Kidney glomerular epithelial cell (primary cell): ENCODE measurements at regions not wholly inside any gene's neighbourhood (a gene's known extent, or its start where the extent isn't known, plus 50 kb on each side); places are given as distances from the start of the nearest gene placed in this dataset.
"Not testable (repeated sequence)": the region's sequence is repeated elsewhere in the genome, so short reads cannot be mapped to it uniquely, and the experiment has no call there.

Source experiments
- DNase-seq: peaks from one replicate; lab custom pipeline; 2025; lab: John Stamatoyannopoulos, UW

GRCh38 chr2:595141-595815 is 81.9 kb downstream of the TMEM18 start:
- no peak for DNase-seq

GRCh38 chr2:594297-594949 is 82.8 kb downstream of the TMEM18 start:
- no peak for DNase-seq

- no peak for DNase-seq
Observed at GRCh38 chr2:593356-594026, 83.7 kb downstream of the TMEM18 start.

GRCh38 chr2:592737-593136 is 84.5 kb downstream of the TMEM18 start:
- DNase-seq = no peak

- DNase-seq = no peak
Observed at GRCh38 chr2:590214-591175, 86.7 kb downstream of the TMEM18 start.

- DNase-seq = no peak
Observed at GRCh38 chr2:589281-590130, 87.7 kb downstream of the TMEM18 start.

- DNase-seq = no peak
Observed at GRCh38 chr2:588074-588645, 89.0 kb downstream of the TMEM18 start.

GRCh38 chr2:587087-587960 is 89.9 kb downstream of the TMEM18 start:
- DNase-seq = no peak

GRCh38 chr2:586641-587076 is 90.5 kb downstream of the TMEM18 start:
- no peak for DNase-seq

GRCh38 chr2:584863-585823 is 92.1 kb downstream of the TMEM18 start:
- no peak for DNase-seq

GRCh38 chr2:583666-584065 is 93.5 kb downstream of the TMEM18 start:
- DNase-seq = no peak

GRCh38 chr2:582792-583528 is 94.2 kb downstream of the TMEM18 start:
- DNase-seq = no peak

- not testable (repeated sequence) for DNase-seq
Observed at GRCh38 chr2:582289-582688, 94.9 kb downstream of the TMEM18 start.

- DNase-seq = no peak
Observed at GRCh38 chr2:579961-580360, 97.2 kb downstream of the TMEM18 start.

GRCh38 chr2:579351-579886 is 97.8 kb downstream of the TMEM18 start:
- no peak for DNase-seq

GRCh38 chr2:576292-576691 is 100.9 kb downstream of the TMEM18 start:
- no peak for DNase-seq

- no peak for DNase-seq
Observed at GRCh38 chr2:575727-576236, 101.4 kb downstream of the TMEM18 start.
